SH-SY5Y (cell line): ENCODE measurements at regions not wholly inside any gene's neighbourhood (a gene's known extent, or its start where the extent isn't known, plus 50 kb on each side); places are given as distances from the start of the nearest gene placed in this dataset.

Experiments used
- GATA2 ChIP-seq: IDR thresholded peaks from 2 replicates; pipeline ENCODE4 v1.6.1; 2011; ENCODE audit warnings: mild to moderate bottlenecking, low read depth, low read length
- GATA3 ChIP-seq: IDR thresholded peaks from 2 replicates; pipeline ENCODE4 v1.6.1; 2011; ENCODE audit warnings: low read depth, mild to moderate bottlenecking, low read length, moderate library complexity

GRCh38 chr18:60448487-60449267 lies 76.1 kb upstream of the MC4R start:
- TF ChIP-seq GATA3: no peak
- no peak for TF ChIP-seq GATA2
